PFSK-1 (cell line): ENCODE measurements at regions not wholly inside any gene's neighbourhood (a gene's known extent, or its start where the extent isn't known, plus 50 kb on each side); places are given as distances from the start of the nearest gene placed in this dataset.

Source experiments
- FOXP2 ChIP-seq: optimal IDR thresholded peaks from 2 replicates; pipeline ENCODE3; 2011; ENCODE audit warnings: borderline replicate concordance, control low read depth, inconsistent platforms; ENCODE audit not compliant: insufficient read depth; ENCODE audit errors: extremely low read length, extremely low read depth
- POLR2AphosphoS5 ChIP-seq: IDR thresholded peaks from 2 replicates; pipeline ENCODE4 v1.6.1; 2012; ENCODE audit warnings: low read depth, mild to moderate bottlenecking, control low read depth, low read length, moderate library complexity
- REST ChIP-seq, 2 experiments: IDR thresholded peaks; 2 replicates each; pipeline versions ENCODE4 v1.6.1 to v1.8.0; 2011 to 2012; ENCODE audit warnings: low read depth in 2 of 2, low read length in 2 of 2, control low read depth in 1 of 2, inconsistent platforms in 1 of 2, mild to moderate bottlenecking in 1 of 2, moderate library complexity in 1 of 2; ENCODE audit not compliant: insufficient read depth in 1 of 2
- SIN3A ChIP-seq: IDR thresholded peaks from 2 replicates; pipeline ENCODE4 v1.6.1; 2012; ENCODE audit warnings: mild to moderate bottlenecking, low read length, moderate library complexity, borderline replicate concordance; ENCODE audit not compliant: insufficient read depth
- TAF1 ChIP-seq: IDR thresholded peaks from 2 replicates; pipeline ENCODE4 v1.6.1; 2012; ENCODE audit warnings: low read length, control low read depth, borderline replicate concordance; ENCODE audit not compliant: insufficient read depth

- TF ChIP-seq POLR2AphosphoS5 (no peak), SIN3A (no peak), REST (IDR thresholded peaks at IDR 0.05; ENCODE audit: insufficient read depth in 1 of 2, low read depth in 2 of 2, low read length in 2 of 2) (no peak), TAF1 (no peak), FOXP2 (no peak)
Observed at GRCh38 chr7:15105711-15106110, 203.2 kb upstream of the DGKB start.
